Panc1 (cell line): ENCODE measurements at regions not wholly inside any gene's neighbourhood (a gene's known extent, or its start where the extent isn't known, plus 50 kb on each side); places are given as distances from the start of the nearest gene placed in this dataset.

Experiments
- ATAC-seq: fragments of 200-7000 bp; cut with Tn5 transposase; 2 replicates; pipeline ENCODE4 v1.9.1; 2020; ENCODE audit warnings: mild to moderate bottlenecking, moderate library complexity
- BruUV-seq: library from RNA; stranded (reverse); fragments of 400-500 nt; replicated peaks from 2 replicates; lab custom pipeline; 2021; lab: Mats Ljungman, UMichigan
- CTCF ChIA-PET: fragments of 300-600 bp; sonication (Branson Sonifier 250); formaldehyde crosslinking; loops from one replicate; lab custom pipeline; 2022; ENCODE audit warnings: antibody characterized with exemption; lab: Charles Lee
- POLR2A ChIA-PET: fragments of 300-600 bp; sonication (Branson Sonifier 250); formaldehyde crosslinking; loops from one replicate; lab custom pipeline; 2022; ENCODE audit warnings: antibody characterized with exemption; lab: Charles Lee
- DNase-seq: peaks from one replicate; pipeline ENCODE4 v3.0.0-alpha.2; 2010; ENCODE audit warnings: low read depth, low spot score
- H3K27ac ChIP-seq: 2 replicates; pipeline ENCODE4 v1.5.1; 2011; ENCODE audit warnings: mild to moderate bottlenecking, low read length, inconsistent platforms
- H3K27me3 ChIP-seq: fragments of 200-500 bp; sonication (Bioruptor generic); 2 replicates; pipeline ENCODE4 v1.6.0; 2014; ENCODE audit warnings: low read length, inconsistent platforms; ENCODE audit not compliant: control insufficient read depth, insufficient read depth
- H3K36me3 ChIP-seq: fragments of 200-500 bp; sonication (Bioruptor generic); 2 replicates; pipeline ENCODE4 v1.5.1; 2014; ENCODE audit warnings: inconsistent platforms, mild to moderate bottlenecking, low read length, moderate library complexity; ENCODE audit not compliant: control insufficient read depth, insufficient read depth
- H3K4me1 ChIP-seq: 2 replicates; pipeline ENCODE4 v1.5.1; 2011; ENCODE audit warnings: inconsistent platforms, mild to moderate bottlenecking, low read length, moderate library complexity; ENCODE audit not compliant: control insufficient read depth, insufficient read depth
- H3K4me3 ChIP-seq, 2 experiments: 2 replicates each; pipeline ENCODE4 v1.5.1; 2011 to 2012; ENCODE audit warnings: low read depth in 2 of 2, low read length in 2 of 2, mild to moderate bottlenecking in 2 of 2, inconsistent platforms in 1 of 2, moderate library complexity in 1 of 2
- H3K9me3 ChIP-seq: fragments of 200-500 bp; sonication (Bioruptor generic); 2 replicates; pipeline ENCODE4 v1.5.1; 2014; ENCODE audit warnings: low read depth, mild to moderate bottlenecking, inconsistent platforms, low read length, moderate library complexity; ENCODE audit not compliant: control insufficient read depth, insufficient read depth
- CTCF ChIP-seq: fragments of 450-650 bp; IDR thresholded peaks from 2 replicates; pipeline ENCODE4 v1.5.1; 2017; ENCODE audit warnings: mild to moderate bottlenecking
- POLR2AphosphoS5 ChIP-seq: IDR thresholded peaks from 2 replicates; pipeline ENCODE4 v1.6.1; 2012; ENCODE audit warnings: mild to moderate bottlenecking, low read depth, low read length, moderate library complexity
- REST ChIP-seq, 2 experiments: IDR thresholded peaks; 2 replicates each; pipeline ENCODE4 v1.6.1; 2011 to 2012; ENCODE audit warnings: low read depth in 2 of 2, control low read depth in 1 of 2, low read length in 1 of 2, mild to moderate bottlenecking in 1 of 2, moderate library complexity in 1 of 2; ENCODE audit not compliant: insufficient read depth in 1 of 2
- SIN3A ChIP-seq: IDR thresholded peaks from 2 replicates; pipeline ENCODE4 v1.6.1; 2012; ENCODE audit warnings: low read depth, mild to moderate bottlenecking, low read length, moderate library complexity, borderline replicate concordance; ENCODE audit not compliant: insufficient read depth
- TCF7L2 ChIP-seq: IDR thresholded peaks from 2 replicates; pipeline ENCODE4 v1.6.1; 2011; ENCODE audit warnings: mild to moderate bottlenecking, low read depth, low read length, inconsistent platforms
- in situ Hi-C: cut with HindIII; loops from 2 replicates; pipeline ENCODE4 v1.10.0; 2016; ENCODE audit warnings: low sequenced_read_pairs, low pct_unique_long_range_greater_than_20kb
- intact Hi-C: fragments of 100-400 bp; cut with micrococcal nuclease; formaldehyde crosslinking; loops from one replicate; pipeline ENCODE4 v1.10.0; 2022; ENCODE audit not compliant: unreplicated experiment

- Histone ChIP-seq H3K27me3 (peaks cover 5% of the 10 kb centered on the region), H3K4me3 (no peak overlapping the region), H3K9me3 (no peaks in the 10 kb centered on the region), H3K36me3 (no peaks in the 10 kb centered on the region), H3K27ac (no peak overlapping the region), H3K4me1 (no peaks in the 10 kb centered on the region)
- no peak for TF ChIP-seq REST (IDR thresholded peaks at IDR 0.05; ENCODE audit: insufficient read depth in 1 of 2, low read depth in 2 of 2, low read length in 1 of 2)
- no peak for TF ChIP-seq POLR2AphosphoS5
- no peak for TF ChIP-seq SIN3A
- no peak for TF ChIP-seq CTCF
- no peak for TF ChIP-seq TCF7L2
- CTCF ChIA-PET: no interaction called here
- no TSS peak for BruUV-seq
- in situ Hi-C loops (no loop called here), intact Hi-C loops (no loop called here)
- ATAC-seq (no peak), DNase-seq (no peak)
- POLR2A ChIA-PET: no interaction called here
Measured at GRCh38 chr11:101327908-101328307, 198.3 kb upstream of the PGR start.

GRCh38 chr11:101326141-101326540 is 196.5 kb upstream of the PGR start:
- no peak for ATAC-seq
- no peaks in the 10 kb centered on the region for H3K36me3 ChIP-seq
- H3K4me1 ChIP-seq: no peaks in the 10 kb centered on the region
- H3K4me3 ChIP-seq: no peak overlapping the region
- ChIA-PET POLR2A (no interaction called here), CTCF (no interaction called here)
- in situ Hi-C loops (no loop called here), intact Hi-C loops (no loop called here)
- TF ChIP-seq CTCF (no peak), REST (IDR thresholded peaks at IDR 0.05; ENCODE audit: insufficient read depth in 1 of 2, low read depth in 2 of 2, low read length in 1 of 2) (no peak), SIN3A (no peak), POLR2AphosphoS5 (no peak), TCF7L2 (no peak)
- H3K9me3 ChIP-seq: no peaks in the 10 kb centered on the region
- no peak for DNase-seq
- BruUV-seq: no TSS peak
- H3K27me3 ChIP-seq: peaks cover 5% of the 10 kb centered on the region
- H3K27ac ChIP-seq: no peak overlapping the region
